Thyroid gland (tissue), 4 donors: ENCODE measurements at regions not wholly inside any gene's neighbourhood (a gene's known extent, or its start where the extent isn't known, plus 50 kb on each side); places are given as distances from the start of the nearest gene placed in this dataset.

Experiments
- DNase-seq, 2 donors: peaks; one replicate each; pipeline ENCODE4 v3.0.0-alpha.2; 2019
- H3K27ac ChIP-seq, 3 donors: fragments of 200-600 bp; sonication (generic); 1 replicate in 2 of 3; 2 replicates in 1 of 3; pipeline ENCODE4 v1.5.1; 2016 to 2019; ENCODE audit warnings: mild to moderate bottlenecking in 1 of 3, moderate library complexity in 1 of 3
- H3K27me3 ChIP-seq: fragments of 200-600 bp; sonication (generic); one replicate; pipeline ENCODE4 v1.5.1; 2019
- H3K36me3 ChIP-seq, 2 donors: fragments of 200-600 bp; sonication (generic); one replicate each; pipeline ENCODE4 v1.5.1; 2016 to 2019
- H3K4me1 ChIP-seq, 2 donors: fragments of 200-600 bp; sonication (generic); one replicate each; pipeline ENCODE4 v1.5.1; 2017 to 2019
- H3K4me3 ChIP-seq, 3 donors: fragments of 200-600 bp; sonication (generic); replicated peaks in 1 of 3; 1 replicate in 2 of 3; 2 replicates in 1 of 3; pipeline ENCODE4 v1.5.1; 2016; ENCODE audit warnings: mild to moderate bottlenecking in 1 of 3
- H3K9me3 ChIP-seq: fragments of 200-600 bp; sonication (generic); one replicate; pipeline ENCODE4 v1.5.1; 2017
- CTCF ChIP-seq, 6 experiments: fragments of 200-600 bp in 3 of 6; fragments of 450-650 bp in 3 of 6; sonication (generic) in 3 of 6; IDR thresholded peaks; one replicate each; pipeline ENCODE4 v1.5.1; 2016 to 2019; ENCODE audit warnings: antibody characterized with exemption in 6 of 6, mild to moderate bottlenecking in 2 of 6, inconsistent platforms in 1 of 6, moderate library complexity in 1 of 6
- POLR2A ChIP-seq, 2 donors: fragments of 450-650 bp; IDR thresholded peaks; one replicate each; pipeline ENCODE4 v1.6.1; 2017; ENCODE audit warnings: antibody characterized with exemption in 2 of 2, mild to moderate bottlenecking in 2 of 2, moderate library complexity in 1 of 2
- WGBS, 2 donors: methylation state at CpG; one replicate each; pipeline ENCODE4 v1.1.5; 2017; 5-methylcytosine and 5-hydroxymethylcytosine counted together
- intact Hi-C: fragments of 100-400 bp; cut with DNase I; formaldehyde crosslinking; loops from one replicate; pipeline ENCODE4 v1.15.1; 2023

- Histone ChIP-seq H3K36me3 (no peaks in the 10 kb centered on the region), H3K9me3 (no peaks in the 10 kb centered on the region), H3K27ac (no peak overlapping the region), H3K4me3 (no peak overlapping the region), H3K4me1 (no peaks in the 10 kb centered on the region), H3K27me3 (no peaks in the 10 kb centered on the region)
- DNase-seq, result no peak
- WGBS, 2 donors, result 50 to 76% methylated on average over 5 to 6 of the region's 7 CpGs
- intact Hi-C loops, result no loop called here
- no peak for TF ChIP-seq CTCF (IDR thresholded peaks at IDR 0.05)
- TF ChIP-seq POLR2A (IDR thresholded peaks at IDR 0.05), result no peak
Measured at GRCh38 chr5:175351126-175351525, 92.9 kb downstream of the DRD1 start.

- TF ChIP-seq CTCF (IDR thresholded peaks at IDR 0.05), result no peak
- no peak for TF ChIP-seq POLR2A (IDR thresholded peaks at IDR 0.05)
- H3K4me1 ChIP-seq, result no peaks in the 10 kb centered on the region
- H3K4me3 ChIP-seq, result no peak overlapping the region
- no peak for DNase-seq
- H3K36me3 ChIP-seq, result no peaks in the 10 kb centered on the region
- WGBS, 2 donors, result 25 to 42% methylated on average over 1 of the region's 1 CpG
- intact Hi-C loops, result no loop called here
- H3K27me3 ChIP-seq, result no peaks in the 10 kb centered on the region
- H3K9me3 ChIP-seq, result no peaks in the 10 kb centered on the region
- no peak overlapping the region for H3K27ac ChIP-seq
Measured at GRCh38 chr5:175347931-175348330, 96.1 kb downstream of the DRD1 start.

GRCh38 chr5:175347027-175347426 is 97.0 kb downstream of the DRD1 start:
- H3K36me3 ChIP-seq, result no peaks in the 10 kb centered on the region
- no peaks in the 10 kb centered on the region for H3K4me1 ChIP-seq
- H3K27ac ChIP-seq, result no peak overlapping the region
- DNase-seq, result no peak
- 19 to 42% methylated on average over 5 of the region's 5 CpGs for WGBS, 2 donors
- no peak overlapping the region for H3K4me3 ChIP-seq
- no peaks in the 10 kb centered on the region for H3K27me3 ChIP-seq
- TF ChIP-seq POLR2A (IDR thresholded peaks at IDR 0.05), result no peak
- TF ChIP-seq CTCF (IDR thresholded peaks at IDR 0.05), result no peak
- intact Hi-C loops, result no loop called here
- H3K9me3 ChIP-seq, result no peaks in the 10 kb centered on the region

- intact Hi-C loops, result no loop called here
- TF ChIP-seq POLR2A (IDR thresholded peaks at IDR 0.05) (no peak), CTCF (IDR thresholded peaks at IDR 0.05) (no peak)
- WGBS, 2 donors, result 77% methylated on average over 4 of the region's 4 CpGs
- DNase-seq, result no peak
- H3K4me3 ChIP-seq, result no peak overlapping the region
- no peaks in the 10 kb centered on the region for H3K27me3 ChIP-seq
- no peaks in the 10 kb centered on the region for H3K36me3 ChIP-seq
- no peak overlapping the region for H3K27ac ChIP-seq
- no peaks in the 10 kb centered on the region for H3K4me1 ChIP-seq
- no peaks in the 10 kb centered on the region for H3K9me3 ChIP-seq
Measured at GRCh38 chr5:175344331-175345195, 99.4 kb downstream of the DRD1 start.

GRCh38 chr5:175343308-175343707 is 100.7 kb downstream of the DRD1 start:
- no peak for TF ChIP-seq POLR2A (IDR thresholded peaks at IDR 0.05)
- TF ChIP-seq CTCF (IDR thresholded peaks at IDR 0.05), result no peak
- 63 to 77% methylated on average over 2 of the region's 2 CpGs for WGBS, 2 donors
- no peak overlapping the region for H3K4me3 ChIP-seq
- intact Hi-C loops, result no loop called here
- H3K27ac ChIP-seq, result no peak overlapping the region
- H3K4me1 ChIP-seq, result no peaks in the 10 kb centered on the region
- H3K27me3 ChIP-seq, result no peaks in the 10 kb centered on the region
- DNase-seq, result no peak
- no peaks in the 10 kb centered on the region for H3K9me3 ChIP-seq
- H3K36me3 ChIP-seq, result no peaks in the 10 kb centered on the region
